Left forelimb (tissue), 1 donor: ENCODE measurements at regions not wholly inside any gene's neighbourhood (a gene's known extent, or its start where the extent isn't known, plus 50 kb on each side); places are given as distances from the start of the nearest gene placed in this dataset.

Experiments
- DNase-seq: peaks from one replicate; pipeline ENCODE4 v3.0.0-alpha.2; 2018; ENCODE audit warnings: low spot score

DNA sequence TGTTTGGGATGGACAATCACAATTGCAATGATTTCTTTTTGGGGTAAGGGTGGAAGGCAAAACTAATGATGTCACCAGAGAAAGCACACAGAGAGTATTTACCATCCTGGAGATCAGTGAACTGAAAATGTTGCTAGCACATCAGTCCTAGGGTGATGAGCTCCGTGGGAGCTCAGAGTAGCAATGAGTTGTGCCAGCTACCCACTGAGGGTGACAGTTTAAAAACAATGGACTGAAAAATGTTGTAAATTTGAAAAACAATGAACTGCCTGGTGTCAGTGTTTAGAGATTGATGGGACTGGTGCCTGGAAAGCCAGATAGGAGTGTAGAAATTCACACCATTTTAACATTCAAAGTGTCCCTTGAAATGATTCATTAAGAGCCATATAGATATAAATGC is 198.5 kb downstream of the ATP23 start:
- DNase-seq = no peak

- DNase-seq = no peak
Measured at GRCh38 chr12:58140395-58140794, 199.0 kb downstream of the ATP23 start.

GRCh38 chr12:58142991-58143390 is 201.6 kb downstream of the ATP23 start:
- no peak for DNase-seq

GRCh38 chr12:58143498-58143995 is 202.2 kb downstream of the ATP23 start:
- DNase-seq = no peak

- DNase-seq = no peak
Measured at GRCh38 chr12:58148405-58148804, 207.0 kb downstream of the ATP23 start.

GRCh38 chr12:58148976-58149375 is 207.6 kb downstream of the ATP23 start:
- no peak for DNase-seq

- DNase-seq = no peak
Measured at GRCh38 chr12:58154359-58154758, 213.0 kb downstream of the ATP23 start.

GRCh38 chr12:58156697-58157096 is 215.3 kb downstream of the ATP23 start:
- DNase-seq = no peak

- no peak for DNase-seq
Measured at GRCh38 chr12:58159941-58160340, 218.6 kb downstream of the ATP23 start.

GRCh38 chr12:58161773-58162172 is 220.4 kb downstream of the ATP23 start:
- no peak for DNase-seq

GRCh38 chr12:58163021-58163420 is 221.7 kb downstream of the ATP23 start:
- DNase-seq = no peak

DNA sequence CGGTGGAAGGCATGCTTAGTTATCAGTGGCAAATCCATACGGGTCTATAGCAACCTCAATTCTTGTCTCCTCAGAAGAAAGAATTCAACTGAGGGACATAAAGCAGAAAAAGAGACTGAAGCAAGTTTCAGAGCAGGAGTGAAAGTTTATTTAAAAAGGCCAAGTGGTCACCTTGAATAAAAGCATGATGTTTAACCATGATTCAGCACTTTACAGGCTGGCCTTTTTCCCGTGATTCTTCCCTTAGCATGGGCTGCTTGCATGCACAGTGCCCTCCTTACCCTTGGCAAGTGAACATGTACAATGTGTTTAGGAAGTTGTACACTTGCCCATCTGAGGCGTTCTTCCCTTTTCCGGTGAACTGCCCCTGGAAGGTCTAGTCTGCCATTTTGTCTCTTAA is 225.3 kb downstream of the ATP23 start:
- no peak for DNase-seq

- no peak for DNase-seq
Measured at GRCh38 chr12:58167622-58168021, 226.3 kb downstream of the ATP23 start.

- DNase-seq = no peak
Measured at GRCh38 chr12:58169826-58170225, 228.5 kb downstream of the ATP23 start.

DNA sequence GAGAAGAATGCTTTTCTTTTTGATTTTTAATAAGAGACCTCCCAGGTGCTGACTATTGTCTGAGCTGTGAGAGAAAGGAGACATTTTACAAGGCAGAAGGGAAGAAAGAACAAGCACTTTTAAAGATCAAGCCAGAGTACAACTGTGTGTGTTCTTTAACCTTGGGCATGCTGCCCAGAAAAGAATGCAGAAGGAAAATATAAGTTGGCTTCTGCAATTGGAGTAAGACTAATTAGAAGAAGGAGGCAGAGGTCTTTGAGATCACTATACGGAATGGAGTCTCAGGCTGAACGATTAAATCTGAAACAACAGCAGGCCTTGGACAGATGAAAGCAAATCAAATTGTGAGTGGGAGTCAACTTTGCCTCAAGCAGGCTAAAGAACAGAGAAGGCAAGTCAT is 230.5 kb downstream of the ATP23 start:
- no peak for DNase-seq

GRCh38 chr12:58172433-58173073 is 231.2 kb downstream of the ATP23 start:
- DNase-seq = no peak

DNA sequence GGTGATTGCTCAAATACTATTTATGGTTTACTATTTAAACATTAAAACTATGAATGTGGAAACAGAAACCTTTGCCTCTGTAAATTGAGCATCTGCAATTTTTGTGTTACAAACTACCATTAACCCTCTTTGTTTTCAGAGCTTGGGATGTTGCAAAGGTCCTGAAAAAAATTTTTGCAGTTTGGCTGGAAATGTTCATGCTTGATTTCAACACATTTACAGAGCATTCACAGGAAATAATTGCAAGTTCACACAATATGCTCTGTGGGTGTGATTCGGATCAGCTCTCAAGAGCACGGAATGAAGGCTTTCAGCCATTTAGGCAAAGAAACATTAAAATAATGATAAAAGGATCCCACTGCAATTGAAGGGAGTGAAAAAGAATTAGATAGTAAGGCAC is 232.9 kb downstream of the ATP23 start:
- DNase-seq = no peak

- no peak for DNase-seq
Measured at GRCh38 chr12:58176296-58176869, 235.0 kb downstream of the ATP23 start.

DNA sequence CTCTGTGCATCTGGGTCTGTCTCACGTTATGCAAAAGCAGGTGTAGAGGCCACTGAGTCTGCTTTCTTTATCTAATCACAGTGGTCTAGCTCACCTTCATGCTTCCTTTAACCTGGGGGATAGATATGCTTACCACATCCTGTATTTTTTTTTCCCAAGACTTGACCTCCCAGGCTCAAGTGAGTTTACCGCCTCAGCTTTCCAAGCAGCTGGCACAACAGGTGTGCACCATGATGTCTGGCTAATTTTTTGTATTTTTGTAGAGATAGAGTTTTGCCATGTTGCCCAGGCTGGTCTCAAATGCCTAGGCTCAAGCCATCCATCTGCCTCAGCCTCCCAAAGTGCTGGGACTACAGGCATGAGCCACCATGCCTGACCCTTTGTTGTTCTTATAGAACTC is 236.0 kb downstream of the ATP23 start:
- DNase-seq = no peak

- no peak for DNase-seq
Measured at GRCh38 chr12:58184212-58184611, 242.8 kb downstream of the ATP23 start.

- DNase-seq = no peak
Measured at GRCh38 chr12:58186401-58186800, 245.0 kb downstream of the ATP23 start.

GRCh38 chr12:58186914-58187313 is 245.5 kb downstream of the ATP23 start:
- DNase-seq = no peak

GRCh38 chr12:58189030-58189429 is 247.7 kb downstream of the ATP23 start:
- no peak for DNase-seq

- no peak for DNase-seq
Measured at GRCh38 chr12:58189893-58190292, 248.5 kb downstream of the ATP23 start.
